ENCODE measurements at regions not wholly inside any gene's neighbourhood (a gene's known extent, or its start where the extent isn't known, plus 50 kb on each side); places are given as distances from the start of the nearest gene placed in this dataset.

DNA sequence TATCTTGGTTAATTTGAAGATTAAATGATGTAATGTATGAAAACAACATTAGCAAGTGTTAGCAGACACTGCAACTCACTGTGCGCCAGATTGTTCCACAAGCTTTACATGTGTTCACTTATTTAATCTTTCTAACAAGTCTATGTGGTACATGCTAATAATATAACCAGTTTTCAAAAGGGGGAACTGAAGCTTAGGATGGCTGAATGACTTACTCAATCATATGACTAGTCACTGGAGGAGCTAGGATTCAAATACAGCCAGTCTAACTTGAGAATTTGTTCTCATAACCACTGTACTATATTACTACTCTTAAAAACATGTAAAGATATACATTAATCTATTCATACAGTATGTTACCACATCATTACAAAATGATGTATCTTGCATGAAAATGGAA, 60.5 kb upstream of the LRIG3 start:
- Histone ChIP-seq H3K9ac (ENCODE audit: insufficient read depth, low read depth, low read length) (no peak overlapping the region), H3K4me2 (ENCODE audit: low read depth, low read length) (no peak overlapping the region), H4K20me1 (ENCODE audit: insufficient read depth, low read length) (no peaks in the 10 kb centered on the region), H3K79me2 (ENCODE audit: insufficient read depth, low read length) (no peaks in the 10 kb centered on the region), H2AFZ (ENCODE audit: low read length) (no peak overlapping the region), H3K36me3 (replicated peaks in 1 of 2; ENCODE audit: control insufficient read depth in 1 of 2, insufficient read depth in 2 of 2, low read length in 2 of 2) (no peaks in the 10 kb centered on the region), H3K27me3 (ENCODE audit: control insufficient read depth in 1 of 2, insufficient read depth in 2 of 2, low read length in 2 of 2) (no peaks in the 10 kb centered on the region), H3K9me3 (ENCODE audit: low read length) (no peaks in the 10 kb centered on the region), H3K4me1 (ENCODE audit: insufficient read depth, low read length) (no peaks in the 10 kb centered on the region), H3K27ac (ENCODE audit: extremely low read length, insufficient read depth, low read length) (no peak overlapping the region), H3K4me3 (replicated peaks in 1 of 3; ENCODE audit: insufficient read depth in 1 of 3, low read depth in 2 of 3, low read length in 3 of 3) (no peak overlapping the region)
- ATAC-seq, result no peak
- in situ Hi-C loops (cut with HindIII; ENCODE audit: extremely low pct_ligation_motif_present, low pct_unique_long_range_greater_than_20kb) (no loop called here), intact Hi-C loops (cut with micrococcal nuclease; ENCODE audit: unreplicated experiment) (no loop called here)
- no peak for FAIRE-seq
- DNase-seq (ENCODE audit: low spot score), result no peak
- ChIA-PET CTCF (ENCODE audit: low intra/inter-chr PET ratio, low total read pairs) (no interaction called here), POLR2A (no interaction called here)
- no TSS peak for BruUV-seq (replicated peaks)
- TF ChIP-seq NAIF1 (CRISPR knock-in tag; IDR thresholded peaks at IDR 0.05; ENCODE audit: borderline replicate concordance) (no peak), GABPB1 (CRISPR knock-in tag; IDR thresholded peaks at IDR 0.05) (no peak), ZNF616 (CRISPR knock-in tag; IDR thresholded peaks at IDR 0.05; ENCODE audit: low read depth) (no peak), ZNF546 (CRISPR knock-in tag; conservative IDR thresholded peaks at IDR 0.05) (no peak)
- 100% methylated on average over 1 of the region's 1 CpG for WGBS (ENCODE audit: low lambda C conversion rate)

DNA sequence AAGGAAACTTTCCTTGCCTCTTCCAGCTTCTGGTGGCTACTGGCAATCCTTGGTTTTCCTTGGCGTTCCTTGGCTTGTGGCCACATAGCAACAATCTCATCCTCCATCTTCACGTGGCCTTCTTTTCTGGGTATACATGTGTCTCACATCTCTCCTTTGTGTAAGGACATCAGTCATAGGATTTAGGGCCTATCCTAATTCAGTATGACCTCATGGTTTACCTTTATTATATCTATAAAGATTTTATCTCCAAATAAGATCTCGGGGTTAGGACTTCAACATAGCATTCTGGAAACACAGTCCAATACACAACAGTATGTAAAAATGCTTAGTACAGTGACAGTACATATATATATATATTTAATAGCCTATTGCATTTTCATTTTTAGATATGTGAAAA, 58.4 kb upstream of the LRIG3 start:
- 4% methylated on average over 3 of the region's 3 CpGs for WGBS (ENCODE audit: low lambda C conversion rate)
- in situ Hi-C loops (cut with HindIII; ENCODE audit: extremely low pct_ligation_motif_present, low pct_unique_long_range_greater_than_20kb), result no loop called here
- Histone ChIP-seq H3K4me3 (replicated peaks in 1 of 3; ENCODE audit: insufficient read depth in 1 of 3, low read depth in 2 of 3, low read length in 3 of 3) (no peak overlapping the region), H3K4me2 (ENCODE audit: low read depth, low read length) (no peak overlapping the region), H4K20me1 (ENCODE audit: insufficient read depth, low read length) (no peaks in the 10 kb centered on the region), H3K4me1 (ENCODE audit: insufficient read depth, low read length) (no peaks in the 10 kb centered on the region), H3K9me3 (ENCODE audit: low read length) (no peaks in the 10 kb centered on the region), H3K27me3 (ENCODE audit: control insufficient read depth in 1 of 2, insufficient read depth in 2 of 2, low read length in 2 of 2) (no peaks in the 10 kb centered on the region), H3K9ac (ENCODE audit: insufficient read depth, low read depth, low read length) (no peak overlapping the region), H3K79me2 (ENCODE audit: insufficient read depth, low read length) (no peaks in the 10 kb centered on the region), H3K27ac (ENCODE audit: extremely low read length, insufficient read depth, low read length) (no peak overlapping the region), H2AFZ (ENCODE audit: low read length) (no peak overlapping the region), H3K36me3 (replicated peaks in 1 of 2; ENCODE audit: control insufficient read depth in 1 of 2, insufficient read depth in 2 of 2, low read length in 2 of 2) (no peaks in the 10 kb centered on the region)
- intact Hi-C loops (cut with micrococcal nuclease; ENCODE audit: unreplicated experiment), result no loop called here
- FAIRE-seq, result no peak
- BruUV-seq (replicated peaks), result no TSS peak
- CTCF ChIA-PET (ENCODE audit: low intra/inter-chr PET ratio, low total read pairs), result no interaction called here
- DNase-seq (ENCODE audit: low spot score), result no peak
- POLR2A ChIA-PET, result no interaction called here
- no peak for ATAC-seq
- TF ChIP-seq, protein P1, sequence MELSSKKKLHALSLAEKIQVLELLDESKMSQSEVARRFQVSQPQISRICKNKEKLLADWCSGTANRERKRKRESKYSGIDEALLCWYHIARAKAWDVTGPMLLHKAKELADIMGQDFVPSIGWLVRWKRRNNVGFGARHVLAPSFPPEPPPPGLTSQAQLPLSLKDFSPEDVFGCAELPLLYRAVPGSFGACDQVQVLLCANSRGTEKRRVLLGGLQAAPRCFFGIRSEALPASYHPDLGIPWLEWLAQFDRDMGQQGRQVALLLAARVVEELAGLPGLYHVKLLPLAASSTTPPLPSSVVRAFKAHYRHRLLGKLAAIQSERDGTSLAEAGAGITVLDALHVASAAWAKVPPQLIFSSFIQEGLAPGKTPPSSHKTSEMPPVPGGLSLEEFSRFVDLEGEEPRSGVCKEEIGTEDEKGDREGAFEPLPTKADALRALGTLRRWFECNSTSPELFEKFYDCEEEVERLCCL (CRISPR knock-in tag; IDR thresholded peaks at IDR 0.05; ENCODE audit: borderline replicate concordance), result no peak
- TF ChIP-seq CREB1 (IDR thresholded peaks at IDR 0.05) (no peak), CREB1 (CRISPR knock-in tag; IDR thresholded peaks at IDR 0.05) (no peak), ARNT (IDR thresholded peaks at IDR 0.05) (no peak), PTBP1 (IDR thresholded peaks at IDR 0.05; ENCODE audit: low read depth, low read length, poor library complexity, severe bottlenecking) (no peak), ZFP90 (CRISPR knock-in tag; IDR thresholded peaks at IDR 0.05; ENCODE audit: borderline replicate concordance) (no peak), CBX1 (IDR thresholded peaks at IDR 0.05; ENCODE audit: low read depth) (no peak), ZNF644 (CRISPR knock-in tag; IDR thresholded peaks at IDR 0.05; ENCODE audit: low read depth) (no peak)
- TF ChIP-seq, protein P2, sequence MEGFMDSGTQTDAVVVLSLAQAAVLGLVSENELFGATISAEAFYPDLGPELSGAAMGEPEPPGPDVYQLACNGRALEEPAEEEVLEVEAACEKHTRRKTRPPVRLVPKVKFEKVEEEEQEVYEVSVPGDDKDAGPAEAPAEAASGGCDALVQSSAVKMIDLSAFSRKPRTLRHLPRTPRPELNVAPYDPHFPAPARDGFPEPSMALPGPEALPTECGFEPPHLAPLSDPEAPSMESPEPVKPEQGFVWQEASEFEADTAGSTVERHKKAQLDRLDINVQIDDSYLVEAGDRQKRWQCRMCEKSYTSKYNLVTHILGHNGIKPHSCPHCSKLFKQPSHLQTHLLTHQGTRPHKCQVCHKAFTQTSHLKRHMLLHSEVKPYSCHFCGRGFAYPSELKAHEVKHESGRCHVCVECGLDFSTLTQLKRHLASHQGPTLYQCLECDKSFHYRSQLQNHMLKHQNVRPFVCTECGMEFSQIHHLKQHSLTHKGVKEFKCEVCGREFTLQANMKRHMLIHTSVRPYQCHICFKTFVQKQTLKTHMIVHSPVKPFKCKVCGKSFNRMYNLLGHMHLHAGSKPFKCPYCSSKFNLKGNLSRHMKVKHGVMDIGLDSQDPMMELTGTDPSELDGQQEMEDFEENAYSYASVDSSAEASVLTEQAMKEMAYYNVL (CRISPR knock-in tag; IDR thresholded peaks at IDR 0.05; ENCODE audit: borderline replicate concordance), result no peak

Data from HepG2 (cell line).